IMR-90 (cell line): ENCODE measurements at regions not wholly inside any gene's neighbourhood (a gene's known extent, or its start where the extent isn't known, plus 50 kb on each side); places are given as distances from the start of the nearest gene placed in this dataset.

Experiments used
- ATAC-seq: fragments of 200-7000 bp; cut with Tn5 transposase; 2 replicates; pipeline ENCODE4 v1.9.1; 2020; ENCODE audit warnings: low read depth, mild to moderate bottlenecking, moderate library complexity
- BruUV-seq: library from RNA; stranded (reverse); fragments of 400-500 nt; replicated peaks from 2 replicates; lab custom pipeline; 2021; lab: Mats Ljungman, UMichigan
- CTCF ChIA-PET: fragments of 300-600 bp; formaldehyde crosslinking; extraction: SDS; loops from one replicate; lab custom pipeline; 2021; ENCODE audit warnings: antibody characterized with exemption; lab: Yijun Ruan, JAX
- POLR2A ChIA-PET: fragments of 300-600 bp; sonication (Branson Sonifier 250); formaldehyde crosslinking; loops from one replicate; lab custom pipeline; 2022; ENCODE audit warnings: antibody characterized with exemption; ENCODE audit not compliant: unreplicated experiment; lab: Charles Lee
- DNase-seq: peaks from one replicate; pipeline ENCODE4 v3.0.0; 2013
- H2AFZ ChIP-seq: replicated peaks from 2 replicates; pipeline ENCODE3; 2013; ENCODE audit warnings: low read length, mild to moderate bottlenecking; ENCODE audit not compliant: poor library complexity
- H2AK5ac ChIP-seq: 2 replicates; pipeline ENCODE4 v1.6.1; 2013; ENCODE audit warnings: low read depth, low read length, inconsistent platforms
- H2AK9ac ChIP-seq: replicated peaks from 2 replicates; pipeline ENCODE3; 2013; ENCODE audit warnings: mild to moderate bottlenecking, low read depth, low read length, moderate library complexity; ENCODE audit not compliant: poor library complexity
- H2BK120ac ChIP-seq: 2 replicates; pipeline ENCODE4 v1.6.1; 2013; ENCODE audit warnings: low read depth, low read length, inconsistent platforms
- H2BK15ac ChIP-seq: 3 replicates; pipeline ENCODE4 v1.6.1; 2013; ENCODE audit warnings: low read depth, low read length, inconsistent platforms
- H2BK20ac ChIP-seq: 2 replicates; pipeline ENCODE4 v1.6.1; 2013; ENCODE audit warnings: low read depth, mild to moderate bottlenecking, inconsistent platforms, low read length, moderate library complexity
- H2BK5ac ChIP-seq: 2 replicates; pipeline ENCODE4 v1.6.1; 2013; ENCODE audit warnings: mild to moderate bottlenecking, low read depth, low read length, inconsistent platforms; ENCODE audit not compliant: poor library complexity, severe bottlenecking
- H3K14ac ChIP-seq: replicated peaks from 2 replicates; pipeline ENCODE4 v1.6.1; 2013; ENCODE audit warnings: low read depth, low read length, inconsistent platforms
- H3K18ac ChIP-seq: 2 replicates; pipeline ENCODE4 v1.6.1; 2013; ENCODE audit warnings: low read depth, low read length, control low read depth
- H3K23ac ChIP-seq: 2 replicates; pipeline ENCODE4 v1.6.1; 2013; ENCODE audit warnings: low read depth, low read length, inconsistent platforms
- H3K27ac ChIP-seq: 2 replicates; pipeline ENCODE4 v1.5.1; 2013; ENCODE audit warnings: mild to moderate bottlenecking, control low read depth, low read length; ENCODE audit not compliant: insufficient read depth
- H3K27me3 ChIP-seq: 2 replicates; pipeline ENCODE4 v1.6.1; 2013; ENCODE audit warnings: low read length; ENCODE audit not compliant: control insufficient read depth, insufficient read depth
- H3K36me3 ChIP-seq: 2 replicates; pipeline ENCODE4 v1.6.1; 2013; ENCODE audit warnings: low read length, mixed read lengths; ENCODE audit not compliant: control insufficient read depth, insufficient read depth
- H3K4ac ChIP-seq: 2 replicates; pipeline ENCODE4 v1.6.1; 2013; ENCODE audit warnings: low read depth, low read length, inconsistent platforms
- H3K4me1 ChIP-seq: 2 replicates; pipeline ENCODE4 v1.6.1; 2013; ENCODE audit warnings: low read length, mixed read lengths; ENCODE audit not compliant: control insufficient read depth, insufficient read depth
- H3K4me2 ChIP-seq: 2 replicates; pipeline ENCODE4 v1.6.1; 2013; ENCODE audit warnings: low read depth, mild to moderate bottlenecking, control low read depth, low read length, moderate library complexity
- H3K4me3 ChIP-seq: 2 replicates; pipeline ENCODE4 v1.5.1; 2013; ENCODE audit warnings: low read depth, mild to moderate bottlenecking, control low read depth, low read length, moderate library complexity; ENCODE audit not compliant: insufficient read depth
- H3K56ac ChIP-seq: 2 replicates; pipeline ENCODE4 v1.6.1; 2013; ENCODE audit warnings: low read length, inconsistent platforms; ENCODE audit not compliant: insufficient read depth; ENCODE audit errors: extremely low read depth
- H3K79me1 ChIP-seq, 2 experiments: 2 replicates each; pipeline ENCODE4 v1.6.1; 2013; ENCODE audit warnings: low read length in 2 of 2, inconsistent platforms in 1 of 2, low read depth in 1 of 2
- H3K9ac ChIP-seq: 2 replicates; pipeline ENCODE4 v1.6.1; 2013; ENCODE audit warnings: low read depth, low read length, control low read depth
- H3K9me1 ChIP-seq: 2 replicates; pipeline ENCODE4 v1.6.1; 2013; ENCODE audit warnings: low read length, inconsistent platforms; ENCODE audit not compliant: insufficient read depth
- H3K9me3 ChIP-seq: 2 replicates; pipeline ENCODE4 v1.6.1; 2013; ENCODE audit warnings: low read length; ENCODE audit not compliant: control insufficient read depth, insufficient read depth
- H4K20me1 ChIP-seq: 2 replicates; pipeline ENCODE4 v1.6.1; 2013; ENCODE audit warnings: low read length, inconsistent platforms; ENCODE audit not compliant: insufficient read depth
- H4K5ac ChIP-seq: 2 replicates; pipeline ENCODE4 v1.6.1; 2013; ENCODE audit warnings: mild to moderate bottlenecking, low read depth, low read length, control low read depth
- H4K8ac ChIP-seq, 2 experiments: 2 replicates each; pipeline ENCODE4 v1.6.1; 2013; ENCODE audit warnings: low read depth in 2 of 2, low read length in 2 of 2, control low read depth in 1 of 2, inconsistent platforms in 1 of 2
- H4K91ac ChIP-seq: 2 replicates; pipeline ENCODE4 v1.6.1; 2013; ENCODE audit warnings: low read depth, low read length, inconsistent platforms; ENCODE audit not compliant: insufficient read depth
- BHLHE40 ChIP-seq: fragments of 150-350 bp; IDR thresholded peaks from 2 replicates; pipeline ENCODE4 v1.6.1; 2016; ENCODE audit warnings: mild to moderate bottlenecking, low read depth, low read length
- CEBPB ChIP-seq: IDR thresholded peaks from 2 replicates; pipeline ENCODE4 v1.6.1; 2012; ENCODE audit warnings: low read depth, low read length, improper control_type of control experiment
- CHD1 ChIP-seq: IDR thresholded peaks from 2 replicates; pipeline ENCODE4 v1.6.1; 2012; ENCODE audit warnings: low read depth, low read length, improper control_type of control experiment
- MAFK ChIP-seq: IDR thresholded peaks from 2 replicates; pipeline ENCODE4 v1.6.1; 2012; ENCODE audit warnings: low read depth, low read length, improper control_type of control experiment
- MAZ ChIP-seq: IDR thresholded peaks from 2 replicates; pipeline ENCODE4 v1.6.1; 2012; ENCODE audit warnings: low read depth, mild to moderate bottlenecking, low read length, improper control_type of control experiment, moderate library complexity, borderline replicate concordance
- MXI1 ChIP-seq: IDR thresholded peaks from 2 replicates; pipeline ENCODE4 v1.6.1; 2012; ENCODE audit warnings: low read depth, mild to moderate bottlenecking, low read length, moderate library complexity, borderline replicate concordance
- NFE2L2 ChIP-seq: fragments of 150-350 bp; IDR thresholded peaks from 2 replicates; pipeline ENCODE4 v1.6.1; 2016; ENCODE audit warnings: low read depth, mild to moderate bottlenecking, low read length
- POLR2A ChIP-seq: IDR thresholded peaks from 2 replicates; pipeline ENCODE4 v1.6.1; 2012; ENCODE audit warnings: mild to moderate bottlenecking, low read depth, low read length
- RAD21 ChIP-seq: IDR thresholded peaks from 2 replicates; pipeline ENCODE4 v1.6.1; 2012; ENCODE audit warnings: low read length, improper control_type of control experiment
- RFX5 ChIP-seq: IDR thresholded peaks from 2 replicates; pipeline ENCODE4 v1.8.0; 2012; ENCODE audit warnings: low read depth, mild to moderate bottlenecking, low read length, moderate library complexity
- WGBS, 2 experiments: methylation state at CpG; one replicate each; pipeline versions ENCODE4 v1.1.5 to v1.1.7; 2013; ENCODE audit warnings: missing lambda C conversion rate in 2 of 2; ENCODE audit not compliant: insufficient read length in 1 of 2; ENCODE audit errors: extremely low coverage in 2 of 2; 5-methylcytosine and 5-hydroxymethylcytosine counted together
- dilution Hi-C: fragments of 300-500 bp; cut with HindIII; formaldehyde crosslinking; loops from one replicate; pipeline ENCODE4 v1.14.3; 2018; ENCODE audit warnings: low sequenced_read_pairs; ENCODE audit not compliant: unreplicated experiment
- in situ Hi-C: fragments of 300-500 bp; cut with MboI; formaldehyde crosslinking; loops from 3 replicates; pipeline ENCODE4 v1.14.3; 2019; ENCODE audit warnings: low sequenced_read_pairs, inconsistent platforms, mixed read lengths
- intact Hi-C: fragments of 100-400 bp; cut with micrococcal nuclease; formaldehyde crosslinking; loops from 2 replicates; pipeline ENCODE4 v1.10.0; 2022
- TF ChIP-seq, protein P1 (sequence below): fragments of 150-350 bp; IDR thresholded peaks from 2 replicates; pipeline ENCODE4 v1.6.1; 2017; ENCODE audit warnings: mild to moderate bottlenecking, antibody characterized with exemption, low read length, low read depth
- TF ChIP-seq, protein P2 (sequence below): conservative IDR thresholded peaks from 2 replicates; pipeline ENCODE4 v1.5.1; 2012; ENCODE audit warnings: mild to moderate bottlenecking, low read depth, low read length, improper control_type of control experiment
- TF ChIP-seq, protein P3 (sequence below): fragments of 150-350 bp; IDR thresholded peaks from 2 replicates; pipeline ENCODE4 v1.6.1; 2016; ENCODE audit warnings: low read depth, mild to moderate bottlenecking, low read length, moderate library complexity, borderline replicate concordance

DNA sequence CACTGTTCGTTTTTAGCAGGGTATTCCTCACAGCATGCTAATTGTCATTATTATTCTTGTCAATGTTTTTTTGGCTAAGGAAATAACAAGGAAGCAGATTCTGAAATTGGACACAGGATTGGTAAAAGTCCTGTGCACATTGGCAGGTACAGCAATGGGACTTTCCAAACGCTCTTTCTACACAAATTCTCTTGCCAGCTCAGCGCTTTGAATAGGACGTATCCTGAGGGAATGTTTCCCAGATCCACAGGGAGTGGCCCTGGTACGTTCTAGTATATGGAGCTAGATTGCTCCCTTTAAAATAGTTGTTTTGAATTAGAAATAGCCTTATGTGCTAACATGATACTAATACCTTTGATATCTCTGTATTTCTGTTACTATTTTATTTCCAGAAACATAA is 82.8 kb upstream of the GRB10 start:
- BruUV-seq, result no TSS peak
- no peak overlapping the region for H4K8ac ChIP-seq
- H3K4me1 ChIP-seq, result peaks cover 4% of the 10 kb centered on the region
- no peak overlapping the region for H2AK9ac ChIP-seq
- H3K18ac ChIP-seq, result no peak overlapping the region
- no peak overlapping the region for H3K56ac ChIP-seq
- no peak overlapping the region for H2BK120ac ChIP-seq
- dilution Hi-C loops, result no loop called here
- H3K4me2 ChIP-seq, result no peak overlapping the region
- no CpG with 5 or more reads among the region's 5 CpGs for WGBS, 2 experiments
- POLR2A ChIA-PET, result no interaction called here
- CTCF ChIA-PET, result no interaction called here
- TF ChIP-seq MAZ (no peak), CEBPB (no peak), MXI1 (no peak), POLR2A (no peak), CHD1 (no peak), NFE2L2 (no peak), RAD21 (no peak), RFX5 (no peak), BHLHE40 (no peak), MAFK (no peak)
- TF ChIP-seq, protein P1, sequence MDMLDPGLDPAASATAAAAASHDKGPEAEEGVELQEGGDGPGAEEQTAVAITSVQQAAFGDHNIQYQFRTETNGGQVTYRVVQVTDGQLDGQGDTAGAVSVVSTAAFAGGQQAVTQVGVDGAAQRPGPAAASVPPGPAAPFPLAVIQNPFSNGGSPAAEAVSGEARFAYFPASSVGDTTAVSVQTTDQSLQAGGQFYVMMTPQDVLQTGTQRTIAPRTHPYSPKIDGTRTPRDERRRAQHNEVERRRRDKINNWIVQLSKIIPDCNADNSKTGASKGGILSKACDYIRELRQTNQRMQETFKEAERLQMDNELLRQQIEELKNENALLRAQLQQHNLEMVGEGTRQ, result no peak
- TF ChIP-seq, protein P2, sequence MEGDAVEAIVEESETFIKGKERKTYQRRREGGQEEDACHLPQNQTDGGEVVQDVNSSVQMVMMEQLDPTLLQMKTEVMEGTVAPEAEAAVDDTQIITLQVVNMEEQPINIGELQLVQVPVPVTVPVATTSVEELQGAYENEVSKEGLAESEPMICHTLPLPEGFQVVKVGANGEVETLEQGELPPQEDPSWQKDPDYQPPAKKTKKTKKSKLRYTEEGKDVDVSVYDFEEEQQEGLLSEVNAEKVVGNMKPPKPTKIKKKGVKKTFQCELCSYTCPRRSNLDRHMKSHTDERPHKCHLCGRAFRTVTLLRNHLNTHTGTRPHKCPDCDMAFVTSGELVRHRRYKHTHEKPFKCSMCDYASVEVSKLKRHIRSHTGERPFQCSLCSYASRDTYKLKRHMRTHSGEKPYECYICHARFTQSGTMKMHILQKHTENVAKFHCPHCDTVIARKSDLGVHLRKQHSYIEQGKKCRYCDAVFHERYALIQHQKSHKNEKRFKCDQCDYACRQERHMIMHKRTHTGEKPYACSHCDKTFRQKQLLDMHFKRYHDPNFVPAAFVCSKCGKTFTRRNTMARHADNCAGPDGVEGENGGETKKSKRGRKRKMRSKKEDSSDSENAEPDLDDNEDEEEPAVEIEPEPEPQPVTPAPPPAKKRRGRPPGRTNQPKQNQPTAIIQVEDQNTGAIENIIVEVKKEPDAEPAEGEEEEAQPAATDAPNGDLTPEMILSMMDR, result no peak
- TF ChIP-seq, protein P3, sequence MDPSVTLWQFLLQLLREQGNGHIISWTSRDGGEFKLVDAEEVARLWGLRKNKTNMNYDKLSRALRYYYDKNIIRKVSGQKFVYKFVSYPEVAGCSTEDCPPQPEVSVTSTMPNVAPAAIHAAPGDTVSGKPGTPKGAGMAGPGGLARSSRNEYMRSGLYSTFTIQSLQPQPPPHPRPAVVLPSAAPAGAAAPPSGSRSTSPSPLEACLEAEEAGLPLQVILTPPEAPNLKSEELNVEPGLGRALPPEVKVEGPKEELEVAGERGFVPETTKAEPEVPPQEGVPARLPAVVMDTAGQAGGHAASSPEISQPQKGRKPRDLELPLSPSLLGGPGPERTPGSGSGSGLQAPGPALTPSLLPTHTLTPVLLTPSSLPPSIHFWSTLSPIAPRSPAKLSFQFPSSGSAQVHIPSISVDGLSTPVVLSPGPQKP, result no peak
- H3K9me3 ChIP-seq, result no peaks in the 10 kb centered on the region
- H3K9ac ChIP-seq, result no peak overlapping the region
- H3K4me3 ChIP-seq, result no peak overlapping the region
- H4K91ac ChIP-seq, result no peak overlapping the region
- DNase-seq, result no peak
- H4K20me1 ChIP-seq, result no peaks in the 10 kb centered on the region
- H2AFZ ChIP-seq, result no peak overlapping the region
- H3K27me3 ChIP-seq, result peaks cover 19% of the 10 kb centered on the region
- H2AK5ac ChIP-seq, result no peak overlapping the region
- no peaks in the 10 kb centered on the region for H3K36me3 ChIP-seq
- no peak overlapping the region for H2BK15ac ChIP-seq
- intact Hi-C loops, result no loop called here
- H2BK5ac ChIP-seq, result no peak overlapping the region
- H3K79me1 ChIP-seq, result no peaks in the 10 kb centered on the region
- H4K5ac ChIP-seq, result no peak overlapping the region
- no peak overlapping the region for H3K4ac ChIP-seq
- ATAC-seq, result no peak
- no peak overlapping the region for H3K23ac ChIP-seq
- H2BK20ac ChIP-seq, result no peak overlapping the region
- no peaks in the 10 kb centered on the region for H3K9me1 ChIP-seq
- in situ Hi-C loops, result no loop called here
- H3K27ac ChIP-seq, result no peak overlapping the region
- no peak overlapping the region for H3K14ac ChIP-seq
